HEK293 (cell line): ENCODE measurements at regions not wholly inside any gene's neighbourhood (a gene's known extent, or its start where the extent isn't known, plus 50 kb on each side); places are given as distances from the start of the nearest gene placed in this dataset.

ENCODE experiments used
- CTCF ChIA-PET: fragments of 350-600 bp; formaldehyde crosslinking; extraction: SDS; loops from one replicate; lab custom pipeline; 2021; ENCODE audit warnings: antibody characterized with exemption; lab: Yijun Ruan, JAX
- POLR2A ChIA-PET: fragments of 300-600 bp; formaldehyde crosslinking; extraction: SDS; loops from one replicate; lab custom pipeline; 2020; ENCODE audit warnings: antibody characterized with exemption, inconsistent platforms; lab: Yijun Ruan, JAX
- H3K27ac ChIP-seq: fragments of 200-500 bp; sonication (Bioruptor generic); 2 replicates; pipeline ENCODE4 v1.5.1; 2014; ENCODE audit warnings: low read depth, low read length, control low read depth, inconsistent platforms; ENCODE audit errors: extremely low read depth
- H3K36me3 ChIP-seq, 2 experiments: fragments of 200-500 bp in 1 of 2; sonication (Bioruptor generic) in 1 of 2; 1 replicate in 1 of 2; 2 replicates in 1 of 2; pipeline ENCODE4 v1.5.1; 2014 to 2017; ENCODE audit warnings: inconsistent platforms in 2 of 2, low read length in 2 of 2; ENCODE audit not compliant: control insufficient read depth in 2 of 2, insufficient read depth in 1 of 2
- H3K4me1 ChIP-seq: fragments of 200-500 bp; sonication (Bioruptor generic); 2 replicates; pipeline ENCODE4 v1.5.1; 2014; ENCODE audit warnings: mild to moderate bottlenecking, low read length, inconsistent platforms; ENCODE audit not compliant: control insufficient read depth, insufficient read depth
- H3K4me3 ChIP-seq: 2 replicates; pipeline ENCODE4 v1.5.1; 2011; ENCODE audit warnings: low read depth, mild to moderate bottlenecking, control low read depth, low read length, moderate library complexity
- H3K9me3 ChIP-seq: fragments of 200-500 bp; sonication (Bioruptor generic); 2 replicates; pipeline ENCODE4 v1.5.1; 2014; ENCODE audit warnings: low read depth, low read length, inconsistent platforms; ENCODE audit not compliant: control insufficient read depth, insufficient read depth
- KLF1 ChIP-seq: fragments of 450-650 bp; formaldehyde crosslinking; IDR thresholded peaks from 2 replicates; pipeline ENCODE4 v1.5.1; 2016; ENCODE audit warnings: missing biosample characterization, missing genetic modification characterization
- MYNN ChIP-seq: fragments of 450-650 bp; formaldehyde crosslinking; IDR thresholded peaks from 2 replicates; pipeline ENCODE4 v1.5.1; 2016; ENCODE audit warnings: missing biosample characterization, missing genetic modification characterization, borderline replicate concordance
- MZF1 ChIP-seq: fragments of 450-650 bp; formaldehyde crosslinking; IDR thresholded peaks from 2 replicates; pipeline ENCODE4 v1.5.1; 2017; ENCODE audit warnings: missing biosample characterization, missing genetic modification characterization, borderline replicate concordance
- SP2 ChIP-seq: fragments of 450-650 bp; formaldehyde crosslinking; IDR thresholded peaks from 2 replicates; pipeline ENCODE4 v1.5.1; 2016; ENCODE audit warnings: missing biosample characterization, missing genetic modification characterization
- YY1 ChIP-seq: fragments of 450-650 bp; formaldehyde crosslinking; IDR thresholded peaks from 2 replicates; pipeline ENCODE4 v1.5.1; 2018; ENCODE audit warnings: missing biosample characterization, missing genetic modification characterization
- ZBTB48 ChIP-seq: fragments of 450-650 bp; formaldehyde crosslinking; IDR thresholded peaks from 2 replicates; pipeline ENCODE4 v1.5.1; 2016; ENCODE audit warnings: missing biosample characterization, missing genetic modification characterization
- ZBTB7A ChIP-seq: fragments of 450-650 bp; formaldehyde crosslinking; IDR thresholded peaks from 2 replicates; pipeline ENCODE4 v1.5.1; 2016; ENCODE audit warnings: low read depth, missing biosample characterization, missing genetic modification characterization
- ZNF133 ChIP-seq: fragments of 450-650 bp; formaldehyde crosslinking; IDR thresholded peaks from 2 replicates; pipeline ENCODE4 v1.5.1; 2016; ENCODE audit warnings: missing biosample characterization, missing genetic modification characterization
- ZNF16 ChIP-seq: fragments of 450-650 bp; formaldehyde crosslinking; IDR thresholded peaks from 2 replicates; pipeline ENCODE4 v1.5.1; 2016; ENCODE audit warnings: low read depth, missing biosample characterization, missing genetic modification characterization
- ZNF311 ChIP-seq: fragments of 450-650 bp; formaldehyde crosslinking; IDR thresholded peaks from 2 replicates; pipeline ENCODE4 v1.5.1; 2017; ENCODE audit warnings: missing biosample characterization, missing genetic modification characterization, borderline replicate concordance
- ZNF324 ChIP-seq: fragments of 450-650 bp; formaldehyde crosslinking; IDR thresholded peaks from 2 replicates; pipeline ENCODE4 v1.5.1; 2016; ENCODE audit warnings: missing biosample characterization, missing genetic modification characterization
- ZNF366 ChIP-seq: fragments of 450-650 bp; formaldehyde crosslinking; conservative IDR thresholded peaks from 2 replicates; pipeline ENCODE4 v1.5.1; 2016; ENCODE audit warnings: missing biosample characterization, missing genetic modification characterization
- ZNF391 ChIP-seq: fragments of 450-650 bp; formaldehyde crosslinking; IDR thresholded peaks from 2 replicates; pipeline ENCODE4 v1.5.1; 2016; ENCODE audit warnings: low read depth, missing biosample characterization, missing genetic modification characterization, borderline replicate concordance
- ZNF544 ChIP-seq: fragments of 450-650 bp; formaldehyde crosslinking; IDR thresholded peaks from 2 replicates; pipeline ENCODE4 v1.5.0; 2017; ENCODE audit warnings: missing biosample characterization, missing genetic modification characterization
- ZNF561 ChIP-seq: fragments of 450-650 bp; IDR thresholded peaks from 2 replicates; pipeline ENCODE4 v1.5.1; 2018; ENCODE audit warnings: missing biosample characterization, missing genetic modification characterization, borderline replicate concordance
- ZNF626 ChIP-seq: fragments of 450-650 bp; sonication (Bioruptor Pico); formaldehyde crosslinking; IDR thresholded peaks from 2 replicates; pipeline ENCODE4 v1.5.1; 2018; ENCODE audit warnings: missing biosample characterization, missing genetic modification characterization, inconsistent platforms
- ZNF654 ChIP-seq: fragments of 450-650 bp; formaldehyde crosslinking; IDR thresholded peaks from 2 replicates; pipeline ENCODE4 v1.5.1; 2016; ENCODE audit warnings: low read depth, missing biosample characterization, missing genetic modification characterization
- ZNF677 ChIP-seq: fragments of 450-650 bp; IDR thresholded peaks from 2 replicates; pipeline ENCODE4 v1.5.0; 2018; ENCODE audit warnings: missing biosample characterization, mild to moderate bottlenecking, missing genetic modification characterization, moderate library complexity
- ZNF768 ChIP-seq: fragments of 450-650 bp; formaldehyde crosslinking; IDR thresholded peaks from 2 replicates; pipeline ENCODE4 v1.5.1; 2018; ENCODE audit warnings: missing biosample characterization, mild to moderate bottlenecking, missing genetic modification characterization
- TF ChIP-seq, protein P1 (sequence below): fragments of 450-650 bp; formaldehyde crosslinking; IDR thresholded peaks from 2 replicates; pipeline ENCODE4 v1.5.1; 2016; ENCODE audit warnings: missing biosample characterization, missing genetic modification characterization, low read depth
- TF ChIP-seq, protein P2 (sequence below): fragments of 450-650 bp; formaldehyde crosslinking; IDR thresholded peaks from 2 replicates; pipeline ENCODE4 v1.5.1; 2016; ENCODE audit warnings: missing biosample characterization, missing genetic modification characterization
- TF ChIP-seq, protein P3 (sequence below): fragments of 450-650 bp; formaldehyde crosslinking; IDR thresholded peaks from 2 replicates; pipeline ENCODE4 v1.5.1; 2016; ENCODE audit warnings: missing biosample characterization, missing genetic modification characterization
- TF ChIP-seq, protein P4 (sequence below): fragments of 450-650 bp; formaldehyde crosslinking; IDR thresholded peaks from 2 replicates; pipeline ENCODE4 v1.5.1; 2016; ENCODE audit warnings: missing biosample characterization, missing genetic modification characterization
- TF ChIP-seq, protein P5 (sequence below): fragments of 450-650 bp; formaldehyde crosslinking; IDR thresholded peaks from 2 replicates; pipeline ENCODE4 v1.5.1; 2016; ENCODE audit warnings: missing biosample characterization, missing genetic modification characterization
- TF ChIP-seq, protein P6 (sequence below): fragments of 450-650 bp; formaldehyde crosslinking; IDR thresholded peaks from 2 replicates; pipeline ENCODE4 v1.5.1; 2017; ENCODE audit warnings: missing biosample characterization, missing genetic modification characterization

DNA sequence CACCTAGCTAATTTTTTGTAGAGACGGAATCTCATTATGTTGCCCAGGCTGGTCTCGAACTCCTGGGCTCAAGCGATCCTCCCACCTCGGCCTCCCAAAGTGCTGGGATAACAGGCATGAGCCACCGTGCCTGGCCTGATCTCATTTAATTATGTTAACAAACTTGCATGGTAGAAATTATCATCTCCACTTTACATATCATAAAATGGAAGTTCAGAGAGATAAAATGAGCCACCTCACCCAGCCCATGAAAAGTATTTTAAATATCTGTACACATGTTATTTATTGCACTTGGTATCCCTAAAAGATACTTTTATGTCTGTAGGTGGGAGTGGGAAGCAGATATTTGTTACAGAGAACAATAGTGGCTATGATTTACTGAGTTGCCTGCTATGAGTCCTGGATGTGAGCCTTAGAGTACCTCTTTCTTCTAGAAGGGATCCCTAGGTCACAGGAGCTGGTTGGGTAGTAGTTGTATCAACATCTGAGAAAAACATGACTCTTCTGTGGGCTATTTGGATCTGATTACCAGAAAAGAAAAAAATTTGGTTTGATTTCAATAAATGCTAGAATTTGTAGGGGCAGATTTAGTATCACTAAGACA, 52.4 kb upstream of the EIF2S2 start:
- TF ChIP-seq ZBTB7A (tag by site-specific recombination) (no peak), MZF1 (no peak), ZNF626 (tag by site-specific recombination) (no peak), ZNF677 (tag by site-specific recombination) (no peak), KLF1 (tag by site-specific recombination) (no peak), ZNF324 (tag by site-specific recombination) (no peak), ZNF768 (tag by site-specific recombination) (no peak)
- TF ChIP-seq, protein P1, sequence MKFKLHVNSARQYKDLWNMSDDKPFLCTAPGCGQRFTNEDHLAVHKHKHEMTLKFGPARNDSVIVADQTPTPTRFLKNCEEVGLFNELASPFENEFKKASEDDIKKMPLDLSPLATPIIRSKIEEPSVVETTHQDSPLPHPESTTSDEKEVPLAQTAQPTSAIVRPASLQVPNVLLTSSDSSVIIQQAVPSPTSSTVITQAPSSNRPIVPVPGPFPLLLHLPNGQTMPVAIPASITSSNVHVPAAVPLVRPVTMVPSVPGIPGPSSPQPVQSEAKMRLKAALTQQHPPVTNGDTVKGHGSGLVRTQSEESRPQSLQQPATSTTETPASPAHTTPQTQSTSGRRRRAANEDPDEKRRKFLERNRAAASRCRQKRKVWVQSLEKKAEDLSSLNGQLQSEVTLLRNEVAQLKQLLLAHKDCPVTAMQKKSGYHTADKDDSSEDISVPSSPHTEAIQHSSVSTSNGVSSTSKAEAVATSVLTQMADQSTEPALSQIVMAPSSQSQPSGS: no peak
- TF ChIP-seq, protein P2, sequence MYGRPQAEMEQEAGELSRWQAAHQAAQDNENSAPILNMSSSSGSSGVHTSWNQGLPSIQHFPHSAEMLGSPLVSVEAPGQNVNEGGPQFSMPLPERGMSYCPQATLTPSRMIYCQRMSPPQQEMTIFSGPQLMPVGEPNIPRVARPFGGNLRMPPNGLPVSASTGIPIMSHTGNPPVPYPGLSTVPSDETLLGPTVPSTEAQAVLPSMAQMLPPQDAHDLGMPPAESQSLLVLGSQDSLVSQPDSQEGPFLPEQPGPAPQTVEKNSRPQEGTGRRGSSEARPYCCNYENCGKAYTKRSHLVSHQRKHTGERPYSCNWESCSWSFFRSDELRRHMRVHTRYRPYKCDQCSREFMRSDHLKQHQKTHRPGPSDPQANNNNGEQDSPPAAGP (tag by site-specific recombination): no peak
- no peaks in the 10 kb centered on the region for H3K4me1 ChIP-seq
- no peaks in the 10 kb centered on the region for H3K9me3 ChIP-seq
- no peaks in the 10 kb centered on the region; a peak in 1 of 3 replicates for H3K36me3 ChIP-seq
- CTCF ChIA-PET: no interaction called here
- H3K27ac ChIP-seq: no peak overlapping the region
- H3K4me3 ChIP-seq: no peak overlapping the region
- POLR2A ChIA-PET: no interaction called here

DNA sequence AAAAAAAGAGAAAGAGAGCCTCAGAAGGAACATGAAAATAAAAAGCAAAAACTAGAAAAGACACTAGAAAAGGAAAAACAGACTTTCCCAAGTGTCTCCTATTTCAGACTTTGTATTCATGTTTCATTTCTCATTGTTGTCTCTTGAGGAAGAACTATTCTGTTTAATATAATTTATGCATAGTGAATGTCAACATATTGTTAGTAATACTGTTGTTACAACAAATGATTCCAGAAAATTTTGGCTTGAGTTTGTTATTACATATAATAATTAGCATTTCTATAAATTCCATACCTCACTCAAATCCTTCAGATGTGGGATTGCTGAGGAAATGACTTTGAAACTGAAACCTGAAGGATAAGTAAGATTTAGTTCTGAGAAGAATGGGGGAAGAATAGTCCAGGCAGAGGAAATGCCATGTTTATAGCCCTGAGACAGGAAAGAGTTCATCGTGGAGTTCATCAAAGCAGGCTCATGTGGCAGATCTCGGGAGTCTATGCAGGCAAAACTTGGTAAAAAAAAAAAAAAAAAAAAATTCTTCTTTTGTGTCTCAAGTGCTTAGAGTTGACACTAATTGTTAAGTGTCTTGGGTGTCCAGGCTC, 53.1 kb upstream of the EIF2S2 start:
- POLR2A ChIA-PET: interaction anchor here (0.5 kb wide), 1 partner anchor 56 kb away, joined by 5 read pairs; no protein-coding TSS in a partner anchor
- Histone ChIP-seq H3K27ac (no peak overlapping the region), H3K4me1 (no peaks in the 10 kb centered on the region), H3K4me3 (no peak overlapping the region), H3K9me3 (no peaks in the 10 kb centered on the region), H3K36me3 (no peaks in the 10 kb centered on the region; a peak in 1 of 3 replicates)
- CTCF ChIA-PET: no interaction called here
- TF ChIP-seq, protein P3, sequence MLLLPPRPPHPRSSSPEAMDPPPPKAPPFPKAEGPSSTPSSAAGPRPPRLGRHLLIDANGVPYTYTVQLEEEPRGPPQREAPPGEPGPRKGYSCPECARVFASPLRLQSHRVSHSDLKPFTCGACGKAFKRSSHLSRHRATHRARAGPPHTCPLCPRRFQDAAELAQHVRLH (tag by site-specific recombination): no peak
- no peak for TF ChIP-seq ZNF133 (tag by site-specific recombination)
- TF ChIP-seq ZNF654 (tag by site-specific recombination): no peak
- no peak for TF ChIP-seq MYNN (tag by site-specific recombination)
- TF ChIP-seq, protein P4, sequence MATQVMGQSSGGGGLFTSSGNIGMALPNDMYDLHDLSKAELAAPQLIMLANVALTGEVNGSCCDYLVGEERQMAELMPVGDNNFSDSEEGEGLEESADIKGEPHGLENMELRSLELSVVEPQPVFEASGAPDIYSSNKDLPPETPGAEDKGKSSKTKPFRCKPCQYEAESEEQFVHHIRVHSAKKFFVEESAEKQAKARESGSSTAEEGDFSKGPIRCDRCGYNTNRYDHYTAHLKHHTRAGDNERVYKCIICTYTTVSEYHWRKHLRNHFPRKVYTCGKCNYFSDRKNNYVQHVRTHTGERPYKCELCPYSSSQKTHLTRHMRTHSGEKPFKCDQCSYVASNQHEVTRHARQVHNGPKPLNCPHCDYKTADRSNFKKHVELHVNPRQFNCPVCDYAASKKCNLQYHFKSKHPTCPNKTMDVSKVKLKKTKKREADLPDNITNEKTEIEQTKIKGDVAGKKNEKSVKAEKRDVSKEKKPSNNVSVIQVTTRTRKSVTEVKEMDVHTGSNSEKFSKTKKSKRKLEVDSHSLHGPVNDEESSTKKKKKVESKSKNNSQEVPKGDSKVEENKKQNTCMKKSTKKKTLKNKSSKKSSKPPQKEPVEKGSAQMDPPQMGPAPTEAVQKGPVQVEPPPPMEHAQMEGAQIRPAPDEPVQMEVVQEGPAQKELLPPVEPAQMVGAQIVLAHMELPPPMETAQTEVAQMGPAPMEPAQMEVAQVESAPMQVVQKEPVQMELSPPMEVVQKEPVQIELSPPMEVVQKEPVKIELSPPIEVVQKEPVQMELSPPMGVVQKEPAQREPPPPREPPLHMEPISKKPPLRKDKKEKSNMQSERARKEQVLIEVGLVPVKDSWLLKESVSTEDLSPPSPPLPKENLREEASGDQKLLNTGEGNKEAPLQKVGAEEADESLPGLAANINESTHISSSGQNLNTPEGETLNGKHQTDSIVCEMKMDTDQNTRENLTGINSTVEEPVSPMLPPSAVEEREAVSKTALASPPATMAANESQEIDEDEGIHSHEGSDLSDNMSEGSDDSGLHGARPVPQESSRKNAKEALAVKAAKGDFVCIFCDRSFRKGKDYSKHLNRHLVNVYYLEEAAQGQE (tag by site-specific recombination): no peak
- no peak for TF ChIP-seq ZNF366 (tag by site-specific recombination)
- no peak for TF ChIP-seq ZNF561 (tag by site-specific recombination)
- no peak for TF ChIP-seq ZNF311 (tag by site-specific recombination)
- no peak for TF ChIP-seq ZBTB48 (tag by site-specific recombination)
- no peak for TF ChIP-seq SP2
- TF ChIP-seq ZNF391 (tag by site-specific recombination): no peak
- TF ChIP-seq ZNF16 (tag by site-specific recombination): no peak
- TF ChIP-seq, protein P5, sequence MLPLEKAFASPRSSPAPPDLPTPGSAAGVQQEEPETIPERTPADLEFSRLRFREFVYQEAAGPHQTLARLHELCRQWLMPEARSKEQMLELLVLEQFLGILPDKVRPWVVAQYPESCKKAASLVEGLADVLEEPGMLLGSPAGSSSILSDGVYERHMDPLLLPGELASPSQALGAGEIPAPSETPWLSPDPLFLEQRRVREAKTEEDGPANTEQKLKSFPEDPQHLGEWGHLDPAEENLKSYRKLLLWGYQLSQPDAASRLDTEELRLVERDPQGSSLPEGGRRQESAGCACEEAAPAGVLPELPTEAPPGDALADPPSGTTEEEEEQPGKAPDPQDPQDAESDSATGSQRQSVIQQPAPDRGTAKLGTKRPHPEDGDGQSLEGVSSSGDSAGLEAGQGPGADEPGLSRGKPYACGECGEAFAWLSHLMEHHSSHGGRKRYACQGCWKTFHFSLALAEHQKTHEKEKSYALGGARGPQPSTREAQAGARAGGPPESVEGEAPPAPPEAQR (tag by site-specific recombination): no peak
- TF ChIP-seq, protein P6, sequence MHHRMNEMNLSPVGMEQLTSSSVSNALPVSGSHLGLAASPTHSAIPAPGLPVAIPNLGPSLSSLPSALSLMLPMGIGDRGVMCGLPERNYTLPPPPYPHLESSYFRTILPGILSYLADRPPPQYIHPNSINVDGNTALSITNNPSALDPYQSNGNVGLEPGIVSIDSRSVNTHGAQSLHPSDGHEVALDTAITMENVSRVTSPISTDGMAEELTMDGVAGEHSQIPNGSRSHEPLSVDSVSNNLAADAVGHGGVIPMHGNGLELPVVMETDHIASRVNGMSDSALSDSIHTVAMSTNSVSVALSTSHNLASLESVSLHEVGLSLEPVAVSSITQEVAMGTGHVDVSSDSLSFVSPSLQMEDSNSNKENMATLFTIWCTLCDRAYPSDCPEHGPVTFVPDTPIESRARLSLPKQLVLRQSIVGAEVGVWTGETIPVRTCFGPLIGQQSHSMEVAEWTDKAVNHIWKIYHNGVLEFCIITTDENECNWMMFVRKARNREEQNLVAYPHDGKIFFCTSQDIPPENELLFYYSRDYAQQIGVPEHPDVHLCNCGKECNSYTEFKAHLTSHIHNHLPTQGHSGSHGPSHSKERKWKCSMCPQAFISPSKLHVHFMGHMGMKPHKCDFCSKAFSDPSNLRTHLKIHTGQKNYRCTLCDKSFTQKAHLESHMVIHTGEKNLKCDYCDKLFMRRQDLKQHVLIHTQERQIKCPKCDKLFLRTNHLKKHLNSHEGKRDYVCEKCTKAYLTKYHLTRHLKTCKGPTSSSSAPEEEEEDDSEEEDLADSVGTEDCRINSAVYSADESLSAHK (tag by site-specific recombination): no peak
- TF ChIP-seq YY1 (tag by site-specific recombination): no peak
- no peak for TF ChIP-seq ZNF544 (tag by site-specific recombination)
